ENCODE measurements at regions not wholly inside any gene's neighbourhood (a gene's known extent, or its start where the extent isn't known, plus 50 kb on each side); places are given as distances from the start of the nearest gene placed in this dataset.
A peak's percentile ranks its signal among the peaks of the same experiment; 100 is the strongest.

DNA sequence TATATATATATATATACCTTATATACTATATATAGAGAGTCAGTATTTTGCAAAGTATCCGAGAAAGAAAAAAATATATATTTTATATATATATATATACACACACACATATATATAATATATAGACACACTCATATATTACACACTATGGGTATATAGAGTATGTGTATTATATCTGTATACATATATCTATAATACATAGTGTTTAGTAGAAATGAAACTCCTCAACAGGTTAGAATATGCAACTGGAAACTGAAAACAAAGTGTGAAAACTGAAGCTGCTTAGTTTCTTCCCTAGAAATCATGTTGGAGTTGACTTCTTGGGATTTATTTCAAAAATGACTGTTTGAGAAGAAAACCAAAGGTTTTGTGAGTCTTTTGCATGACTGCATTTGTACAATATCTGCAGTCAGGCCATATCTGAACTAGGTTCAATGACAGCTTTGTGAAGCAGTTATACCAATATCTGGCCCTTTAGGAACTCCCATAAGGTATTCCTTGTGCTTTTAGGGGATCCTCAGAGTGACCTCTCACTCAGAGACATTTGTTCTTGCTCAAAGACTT lies 284.1 kb downstream of the CASP12 start:
- intact Hi-C loops (cut with DNase I), result no loop called here
- DNase-seq, result no peak

DNA sequence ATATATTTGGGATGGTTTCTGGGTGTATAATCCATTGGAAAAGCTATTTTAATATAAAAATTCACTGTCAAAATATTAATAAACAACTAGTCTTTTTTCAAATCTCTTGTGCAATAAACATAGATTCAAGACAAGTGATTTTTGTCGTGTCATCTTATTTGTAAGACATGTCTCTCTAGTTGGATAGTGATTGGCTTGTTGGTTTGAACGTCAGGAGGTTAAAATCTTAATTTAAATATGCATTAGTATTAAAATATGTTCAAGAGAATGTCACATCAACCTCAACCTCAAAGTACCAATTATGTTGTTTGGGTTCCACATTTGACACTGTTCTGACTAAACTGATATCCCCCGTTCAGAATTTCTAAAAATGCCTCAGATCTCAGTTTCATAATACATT lies 287.6 kb downstream of the CASP12 start:
- no peak for DNase-seq
- intact Hi-C loops (cut with DNase I), result no loop called here

DNA sequence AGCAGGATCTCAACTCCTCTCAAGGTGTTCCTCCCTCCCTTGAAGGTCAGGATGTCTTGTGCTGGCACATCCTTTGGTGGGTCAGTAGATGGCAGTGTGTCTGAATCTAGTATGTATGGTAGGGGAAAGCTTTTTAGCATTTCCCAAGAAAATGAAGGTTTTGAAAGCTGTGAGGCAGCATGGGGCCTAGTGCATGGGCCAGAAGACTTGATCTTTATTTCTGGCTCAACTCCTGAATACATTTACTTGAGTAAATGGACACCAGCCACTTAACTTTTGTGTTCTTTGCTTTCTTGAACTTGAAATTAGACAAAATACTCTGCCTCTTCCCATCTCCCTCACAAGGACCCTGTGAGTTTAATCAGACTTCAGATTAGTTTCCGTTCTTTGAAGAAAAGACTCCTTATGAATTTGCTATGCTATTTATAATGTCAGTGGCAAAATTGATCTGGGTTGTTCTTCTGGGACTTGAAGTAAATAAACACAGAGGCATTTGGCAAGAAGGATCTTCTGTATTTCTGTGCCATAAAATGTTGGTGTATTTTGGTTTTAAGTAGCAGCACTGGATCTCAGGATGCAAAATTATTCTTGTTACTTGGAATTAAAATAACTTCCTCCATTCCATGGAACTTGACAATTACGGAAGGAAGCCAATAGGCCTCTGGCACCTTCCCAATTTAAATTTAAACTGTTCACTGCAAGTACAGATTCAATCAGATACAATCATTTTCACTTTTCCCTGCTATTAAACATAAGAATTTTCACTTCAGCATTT lies 288.8 kb downstream of the CASP12 start:
- intact Hi-C loops (cut with DNase I), result loop anchor here (5.0 kb wide), 1 partner anchor 1253 kb away; no protein-coding TSS in a partner anchor
- DNase-seq, result peak in 6 of 10 donors; percentile 4 to 70 (median 34)

DNA sequence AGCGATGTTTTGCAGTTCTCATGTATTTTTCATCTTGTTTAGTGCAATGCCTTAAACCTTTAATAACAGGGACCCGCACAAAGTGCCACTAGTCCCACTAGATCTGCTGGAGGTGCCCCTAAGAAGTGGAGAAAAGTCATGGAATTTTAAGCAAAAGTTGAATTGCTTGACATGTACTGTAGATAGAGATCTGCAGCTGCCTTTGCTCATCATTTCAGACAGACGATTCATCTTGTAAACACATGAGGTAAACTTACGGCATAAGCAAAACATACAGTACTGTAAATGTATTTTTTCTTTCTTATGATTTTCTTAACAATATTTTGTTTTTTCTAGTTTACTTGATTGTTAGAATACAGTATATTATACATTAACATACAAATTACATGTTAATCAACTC lies 295.6 kb downstream of the CASP12 start:
- intact Hi-C loops (cut with DNase I), result no loop called here
- DNase-seq, result no peak

DNA sequence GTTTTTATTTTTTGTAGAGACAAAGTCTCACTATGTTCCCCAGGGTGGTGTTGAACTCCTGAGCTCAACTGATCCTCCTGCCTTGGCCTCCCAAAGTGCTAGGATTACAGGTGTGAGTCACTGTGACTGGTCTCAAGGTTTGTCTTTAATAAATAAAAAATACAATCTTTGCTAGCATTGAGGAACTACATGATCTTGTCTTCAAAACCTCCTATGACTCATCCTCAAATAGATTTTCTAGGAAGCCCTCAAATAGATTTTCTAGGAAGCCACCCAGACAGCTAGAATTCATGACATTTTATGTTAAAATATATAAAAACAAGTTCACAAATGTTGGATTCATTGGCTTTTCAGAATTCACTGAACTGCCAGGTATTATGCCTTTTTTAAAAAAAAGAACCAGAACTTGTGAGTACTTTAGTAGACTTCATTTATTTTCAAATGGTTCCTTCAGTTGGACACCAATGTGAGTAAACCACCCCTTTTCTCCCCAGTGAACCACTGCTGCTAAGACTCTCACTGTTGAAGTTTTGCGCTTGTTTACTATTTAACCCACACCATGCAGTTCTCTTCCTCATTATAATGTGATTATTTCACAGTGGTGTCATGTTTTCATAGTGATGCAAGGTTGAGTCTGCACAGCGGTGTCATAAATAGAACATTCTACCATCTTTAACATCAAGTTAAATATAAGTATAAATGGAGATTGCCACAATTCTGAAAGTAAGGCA lies 303.9 kb downstream of the CASP12 start:
- intact Hi-C loops (cut with DNase I), result no loop called here
- no peak for DNase-seq

DNA sequence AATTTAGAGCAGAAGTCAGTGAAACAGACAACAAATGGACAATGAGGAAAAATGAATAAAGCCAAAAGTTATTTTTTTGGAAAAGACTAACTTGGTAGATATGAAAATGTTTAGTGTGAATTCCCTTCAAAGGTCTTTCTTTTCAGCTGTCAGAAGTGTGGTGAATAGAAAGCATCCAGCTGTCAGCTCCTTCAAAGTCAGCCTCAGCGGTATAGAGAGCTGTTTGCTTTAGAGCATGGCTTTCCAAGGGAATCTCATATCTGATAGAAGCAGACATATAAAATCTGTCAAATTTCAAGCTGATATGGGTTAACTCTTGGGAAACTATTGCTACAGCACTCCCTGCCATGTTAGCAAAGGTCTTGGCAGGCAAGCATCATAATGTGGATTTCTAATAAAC lies 309.3 kb downstream of the CASP12 start:
- no peak for DNase-seq
- intact Hi-C loops (cut with DNase I), result no loop called here

DNA sequence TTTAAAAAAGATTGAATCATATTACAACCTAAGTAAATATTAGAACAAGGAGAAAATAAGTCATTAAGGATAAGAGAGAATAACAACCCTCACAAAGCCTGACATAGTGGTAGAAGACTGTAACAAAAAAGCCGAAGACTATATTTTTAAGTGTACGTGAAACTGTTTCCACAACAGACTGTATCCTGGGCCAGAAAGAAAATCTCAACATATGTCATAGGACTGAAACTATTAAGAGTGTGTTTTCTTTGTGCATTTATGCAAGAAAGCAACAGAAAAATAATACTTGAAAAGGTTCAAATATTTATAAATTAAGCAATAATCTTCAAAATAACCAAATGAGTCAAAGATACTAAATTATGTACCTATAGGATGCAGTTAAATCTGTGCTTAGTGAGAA lies 309.8 kb downstream of the CASP12 start:
- DNase-seq, result no peak
- intact Hi-C loops (cut with DNase I), result no loop called here

DNA sequence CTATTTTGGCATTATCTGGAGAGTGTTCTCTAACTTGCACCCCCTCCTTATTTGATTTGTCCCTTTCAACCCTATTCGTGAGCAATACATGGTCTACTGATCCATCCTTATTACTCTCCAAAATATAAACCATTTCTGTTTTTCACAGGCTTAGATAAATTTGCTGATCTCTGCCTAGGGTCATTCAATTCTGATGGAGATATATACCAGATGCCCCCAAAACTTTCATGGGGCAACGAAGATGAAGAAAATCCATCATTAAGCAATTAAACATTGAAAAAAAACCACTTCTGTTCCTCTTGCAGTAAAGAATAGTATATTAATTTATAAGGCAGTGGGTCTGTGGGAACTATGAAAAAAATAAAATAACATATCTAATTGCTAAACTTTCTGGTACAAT lies 313.4 kb downstream of the CASP12 start:
- intact Hi-C loops (cut with DNase I), result no loop called here
- DNase-seq, result no peak

DNA sequence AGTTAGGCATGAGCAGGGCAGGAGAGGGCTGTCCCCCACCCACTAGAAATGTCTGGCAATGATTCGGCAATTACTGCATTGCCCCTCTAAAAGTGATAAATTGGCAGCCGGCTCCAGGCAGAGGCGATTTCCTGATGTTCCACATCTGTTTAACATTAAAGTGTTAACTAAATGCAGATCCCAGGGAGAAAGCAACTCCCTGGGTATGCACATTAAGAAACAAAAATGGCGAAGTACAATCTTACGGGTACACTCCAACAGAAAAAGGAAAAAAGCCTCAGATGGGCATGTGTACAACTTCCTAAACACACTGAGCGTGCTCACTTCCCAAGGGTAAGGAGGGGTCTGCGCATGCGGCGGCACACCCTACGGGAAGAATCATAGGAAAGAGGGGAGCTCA lies 314.4 kb downstream of the CASP12 start:
- intact Hi-C loops (cut with DNase I), result no loop called here
- no peak for DNase-seq

DNA sequence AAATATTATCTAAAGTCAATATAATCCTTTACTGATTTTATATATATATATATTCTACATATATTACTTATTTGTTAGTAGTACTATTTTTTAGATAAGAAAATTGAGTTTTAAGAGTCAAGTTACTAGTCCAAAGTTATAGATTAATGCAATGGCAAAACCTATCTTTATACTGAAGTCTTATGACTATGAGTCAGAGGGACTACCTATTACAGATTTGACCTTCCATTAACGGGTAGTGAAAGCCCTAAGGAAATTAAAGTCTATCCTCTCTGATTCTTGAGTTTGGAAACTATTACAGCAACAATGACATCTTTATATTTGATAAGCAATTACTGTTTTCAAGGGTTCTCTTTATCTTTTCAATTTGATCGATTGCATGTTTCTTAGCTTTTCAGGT lies 315.8 kb downstream of the CASP12 start:
- intact Hi-C loops (cut with DNase I), result no loop called here
- no peak for DNase-seq

DNA sequence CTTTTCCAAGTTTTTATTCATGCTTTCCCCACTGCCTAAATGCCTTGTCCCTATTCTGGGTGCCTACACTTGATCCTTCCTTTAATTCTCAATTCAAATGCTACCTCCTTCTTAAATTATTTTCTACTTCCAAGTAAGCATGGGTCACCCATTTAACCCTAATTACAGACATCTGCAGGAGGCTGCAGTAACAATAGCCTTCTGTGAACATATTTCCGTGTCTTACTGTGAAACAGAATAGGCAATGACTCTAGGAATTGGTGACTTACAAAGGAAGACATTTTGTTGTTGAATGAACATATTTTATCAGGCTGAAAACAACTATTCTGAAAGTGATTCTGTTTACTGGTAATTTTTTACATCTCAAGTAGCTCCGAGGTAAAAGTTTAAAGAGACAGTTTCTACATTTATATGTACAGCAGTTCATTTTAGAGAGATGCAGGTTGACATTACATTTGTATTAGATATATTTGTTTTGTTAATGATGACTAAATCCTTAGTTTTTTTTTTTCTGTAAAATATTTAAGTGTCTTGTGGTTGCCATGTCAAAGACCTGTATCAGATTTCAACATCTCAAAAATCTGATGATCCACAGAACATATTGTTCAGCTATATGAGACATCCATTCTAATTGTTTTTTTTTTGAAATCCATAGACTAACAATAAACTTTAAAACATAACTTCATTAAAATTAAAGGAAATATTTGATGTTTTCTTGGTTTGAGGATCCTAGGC lies 316.8 kb downstream of the CASP12 start:
- intact Hi-C loops (cut with DNase I), result no loop called here

DNA sequence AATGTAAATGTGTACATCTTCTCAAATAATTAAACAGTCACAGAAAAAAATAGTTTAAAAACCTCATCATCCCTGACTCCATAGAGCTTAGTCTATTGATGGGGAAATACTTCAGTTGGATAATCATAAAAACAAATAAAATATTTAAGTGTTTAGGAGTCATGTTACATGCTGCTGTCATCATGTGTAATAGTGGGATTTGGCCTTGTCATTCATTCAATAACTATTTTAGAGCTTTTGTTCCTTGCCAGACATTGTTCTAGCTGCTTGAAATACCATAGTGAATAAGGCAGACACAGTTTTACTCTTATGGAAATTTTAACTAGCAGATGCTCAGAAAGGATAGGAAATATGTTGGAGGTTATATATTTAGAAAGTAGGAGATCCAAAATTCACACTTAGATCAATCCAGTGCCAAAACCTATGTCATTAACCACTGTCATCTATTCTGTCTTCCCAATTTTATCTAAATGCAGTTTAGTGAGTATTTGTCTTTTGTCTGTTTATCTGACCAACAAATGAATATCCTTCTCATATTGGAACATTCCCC lies 324.7 kb downstream of the CASP12 start:
- intact Hi-C loops (cut with DNase I), result no loop called here
- no peak for DNase-seq

More for the DNA sequence above, 316.8 kb downstream of the CASP12 start:
- no peak for DNase-seq

DNA sequence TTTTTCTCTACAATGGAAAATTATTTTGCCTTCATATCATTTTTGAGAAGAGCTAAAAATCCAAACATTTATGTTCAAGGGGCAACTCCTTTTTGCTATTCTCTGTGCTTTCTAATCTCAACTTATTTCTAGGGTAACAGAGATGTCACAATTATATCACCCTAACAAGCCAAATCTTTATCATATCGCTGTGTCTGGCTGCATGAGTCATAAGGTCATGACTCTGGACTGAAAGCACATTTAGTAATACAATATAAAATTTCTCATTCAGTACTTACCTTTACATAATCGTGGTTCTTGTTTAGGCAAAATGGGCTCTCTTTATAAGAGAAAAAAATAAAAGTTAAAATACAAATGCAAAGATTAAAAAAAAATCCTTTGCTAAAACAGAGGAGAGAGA lies 326.0 kb downstream of the CASP12 start:
- intact Hi-C loops (cut with DNase I), result no loop called here
- DNase-seq, result no peak

DNA sequence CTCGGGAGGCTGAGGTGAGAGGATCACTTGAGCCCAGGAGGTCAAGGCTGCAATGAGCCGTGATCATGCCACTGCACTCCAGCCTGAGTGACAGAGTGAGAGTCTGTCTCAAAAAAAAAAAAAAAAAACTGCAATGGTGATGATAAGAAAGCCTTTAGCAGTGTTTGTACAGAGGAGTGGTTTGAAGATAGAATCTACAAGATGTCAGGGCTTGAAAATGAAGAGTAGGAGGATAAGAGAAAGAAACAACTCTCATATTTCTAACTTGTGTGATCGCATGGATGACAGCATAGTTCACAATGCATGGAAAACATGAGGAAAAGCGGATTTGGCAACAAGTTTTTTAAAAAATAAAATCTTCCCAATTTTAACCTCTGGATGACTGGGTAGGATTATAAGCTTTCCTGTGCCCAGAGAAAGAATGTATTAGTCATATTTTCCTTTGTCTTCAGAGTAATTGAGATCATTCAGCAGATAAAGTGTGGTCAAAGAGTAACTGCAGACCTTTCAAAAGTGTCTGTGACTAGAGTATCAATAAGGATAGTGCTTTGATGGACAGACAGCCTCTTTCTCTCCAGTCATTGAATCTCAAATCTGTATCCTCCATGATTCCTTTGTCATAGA lies 328.1 kb downstream of the CASP12 start:
- no peak for DNase-seq

DNA sequence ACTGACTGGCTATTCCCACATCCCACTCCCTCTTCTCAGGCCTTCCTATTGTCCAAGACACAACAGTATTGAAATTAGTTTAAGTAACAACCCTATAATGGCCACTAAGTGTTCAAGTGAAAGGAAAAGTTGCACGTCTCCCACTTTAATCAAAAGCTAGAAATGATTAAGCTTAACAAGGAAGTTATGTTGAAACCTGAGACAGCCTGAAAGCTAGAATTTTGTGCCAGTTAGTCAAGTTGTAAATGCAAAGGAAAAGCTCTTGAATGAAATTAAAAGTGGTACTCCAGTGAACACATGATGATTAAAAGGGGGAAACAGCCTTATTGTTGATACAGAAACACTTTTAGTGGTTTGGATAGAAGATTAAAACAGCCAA lies 332.7 kb downstream of the CASP12 start:
- intact Hi-C loops (cut with DNase I), result no loop called here
- no peak for DNase-seq

More for the DNA sequence above, 328.1 kb downstream of the CASP12 start:
- intact Hi-C loops (cut with DNase I), result no loop called here

DNA sequence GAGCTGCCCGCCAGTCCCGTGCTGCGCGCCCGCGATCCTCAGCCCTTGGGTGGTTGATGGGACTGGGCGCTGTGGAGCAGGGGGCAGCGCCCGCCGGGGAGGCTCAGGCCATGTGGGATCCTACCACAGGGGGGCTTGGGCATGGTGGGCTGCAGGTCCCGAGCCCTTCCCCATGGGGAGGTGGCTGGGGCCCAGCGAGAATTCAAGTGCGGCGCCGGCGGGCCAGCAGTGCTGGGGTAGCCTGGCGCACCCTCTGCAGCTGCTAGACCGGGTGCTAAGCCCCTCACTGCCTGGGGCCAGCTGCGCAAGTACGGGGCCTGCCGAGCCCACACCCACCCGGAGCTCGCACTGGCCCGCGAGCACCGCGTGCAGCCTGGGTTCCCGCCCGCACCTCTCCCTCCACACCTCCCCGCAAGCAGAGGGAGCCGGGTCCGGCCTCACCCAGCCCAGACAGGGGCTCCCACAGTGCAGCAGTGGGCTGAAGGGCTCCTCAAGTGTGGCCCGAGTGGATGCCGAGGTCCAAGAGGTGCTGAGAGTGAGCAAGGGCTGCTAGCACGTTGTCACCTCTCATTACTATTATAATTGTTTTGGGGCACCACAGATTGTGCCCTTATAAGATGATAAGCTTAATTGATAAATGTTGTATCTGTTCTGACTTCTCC lies 333.2 kb downstream of the CASP12 start:
- intact Hi-C loops (cut with DNase I), result no loop called here
- DNase-seq, result peak in 3 of 10 donors; percentile 58 to 78 (median 60)

DNA sequence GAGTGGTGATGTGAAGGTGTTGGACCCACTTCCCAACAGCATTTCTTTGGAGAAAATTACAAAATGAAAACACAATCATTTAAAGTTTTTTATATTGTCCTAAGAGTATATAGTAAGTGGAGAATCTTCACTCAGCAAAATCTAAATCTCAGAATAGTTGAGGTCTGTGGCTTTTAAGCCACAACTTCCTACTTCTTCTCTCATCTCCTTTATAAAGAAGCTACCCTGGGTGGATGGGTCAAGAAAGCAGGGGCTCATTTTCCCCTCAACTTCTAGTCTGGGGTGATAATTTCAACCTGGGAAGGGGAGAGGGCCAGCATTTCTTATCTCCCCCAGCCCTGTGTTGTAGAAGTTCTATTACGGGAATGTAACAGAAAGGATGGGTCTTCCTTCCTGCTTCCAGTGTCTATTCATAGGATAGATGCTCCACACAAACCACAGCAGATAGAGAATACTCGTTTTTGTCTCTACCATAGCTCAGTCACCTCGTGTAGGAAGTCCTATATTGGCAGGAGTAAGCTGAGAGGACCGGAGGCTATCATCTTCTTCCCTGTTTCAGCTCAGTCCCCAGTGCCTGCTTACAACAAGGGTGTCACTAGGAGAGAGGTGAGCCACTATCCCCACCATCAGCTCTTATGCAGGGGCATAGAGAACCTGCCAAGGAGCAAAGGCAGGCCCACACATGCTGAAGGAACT lies 341.5 kb downstream of the CASP12 start:
- intact Hi-C loops (cut with DNase I), result no loop called here
- no peak for DNase-seq

DNA sequence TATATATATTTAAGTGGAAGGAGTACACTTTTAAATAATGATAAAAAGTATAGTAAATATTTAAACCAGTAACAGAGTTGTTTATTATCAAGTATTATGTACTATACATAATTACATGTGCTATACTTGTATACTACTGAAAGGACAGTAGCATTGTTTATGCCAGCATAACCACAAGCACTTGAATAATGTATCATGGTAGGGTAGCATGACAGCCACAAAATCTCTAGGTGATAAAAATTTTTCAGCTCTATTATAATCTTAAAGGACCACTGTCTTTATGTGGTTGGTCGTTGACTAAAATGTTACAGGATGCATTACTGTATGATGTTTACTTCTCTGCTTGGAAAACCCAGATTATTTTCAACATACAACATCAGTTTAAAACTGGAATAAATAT lies 349.2 kb downstream of the CASP12 start:
- intact Hi-C loops (cut with DNase I), result no loop called here
- no peak for DNase-seq

DNA sequence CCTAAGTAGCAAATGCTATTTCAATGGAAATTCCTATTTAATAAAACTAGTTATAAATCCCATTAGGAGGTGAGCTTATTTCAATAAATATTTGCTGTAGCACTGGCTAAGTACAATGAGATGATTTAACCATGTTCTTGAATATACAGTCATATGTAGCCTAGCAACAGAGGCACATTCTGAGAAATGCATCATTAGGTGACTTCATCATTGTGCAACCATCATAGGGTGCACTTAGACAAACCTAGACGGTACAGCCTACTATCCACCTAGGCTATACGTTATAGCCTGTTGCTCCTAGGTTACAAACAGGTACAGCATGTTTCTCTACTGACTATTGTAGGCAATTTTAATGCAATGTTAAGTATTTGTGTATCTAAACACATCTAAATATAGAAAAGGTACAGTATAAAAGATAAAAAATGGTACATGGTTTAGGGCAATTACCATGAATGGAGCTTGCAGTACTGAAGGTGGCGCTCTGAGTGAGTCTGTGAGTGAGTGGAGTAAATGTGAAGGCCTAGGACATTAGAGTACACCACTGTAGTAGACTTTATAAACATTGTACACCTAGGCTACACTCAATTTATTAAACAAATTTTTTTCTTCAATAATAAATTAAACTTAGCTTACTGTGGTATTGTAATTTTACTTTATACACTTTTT lies 350.1 kb downstream of the CASP12 start:
- intact Hi-C loops (cut with DNase I), result no loop called here
- DNase-seq, result no peak

Measured in posterior cingulate gyrus (tissue), 11 donors.